Tibial nerve (tissue), 4 donors: ENCODE measurements at regions not wholly inside any gene's neighbourhood (a gene's known extent, or its start where the extent isn't known, plus 50 kb on each side); places are given as distances from the start of the nearest gene placed in this dataset.

Experiments
- EP300 ChIP-seq, 2 donors: sonication (generic); formaldehyde crosslinking; IDR thresholded peaks; one replicate each; pipeline ENCODE4 v1.6.1; 2017; ENCODE audit warnings: antibody characterized with exemption in 2 of 2, mild to moderate bottlenecking in 1 of 2
- TF ChIP-seq, protein P1 (sequence below), 5 experiments: fragments of 200-600 bp in 3 of 5; fragments of 450-650 bp in 2 of 5; sonication (generic) in 3 of 5; IDR thresholded peaks; one replicate each; pipeline ENCODE4 v1.5.1; 2016 to 2019; ENCODE audit warnings: antibody characterized with exemption in 5 of 5, mild to moderate bottlenecking in 3 of 5, moderate library complexity in 2 of 5

DNA sequence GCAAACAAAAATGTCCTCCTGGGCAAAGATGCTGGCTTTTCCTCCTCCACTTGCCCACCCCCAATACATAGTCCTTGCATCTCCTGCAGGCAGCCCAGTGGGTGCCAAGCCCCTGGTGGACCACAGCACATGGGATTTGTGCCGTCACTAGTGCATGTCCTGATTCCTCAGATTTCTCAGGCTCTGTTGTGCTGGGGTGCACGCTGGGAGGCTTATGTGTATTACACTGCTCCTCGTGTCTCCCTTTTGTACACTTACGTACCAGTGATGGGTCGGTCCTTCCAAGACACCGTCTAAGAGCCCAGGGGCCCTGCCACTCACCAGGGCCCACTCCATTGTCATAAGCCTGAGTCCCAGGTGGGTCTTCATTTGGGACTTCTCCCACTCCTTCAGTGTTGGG lies 70.1 kb downstream of the PLXNA1 start:
- TF ChIP-seq, protein P1, sequence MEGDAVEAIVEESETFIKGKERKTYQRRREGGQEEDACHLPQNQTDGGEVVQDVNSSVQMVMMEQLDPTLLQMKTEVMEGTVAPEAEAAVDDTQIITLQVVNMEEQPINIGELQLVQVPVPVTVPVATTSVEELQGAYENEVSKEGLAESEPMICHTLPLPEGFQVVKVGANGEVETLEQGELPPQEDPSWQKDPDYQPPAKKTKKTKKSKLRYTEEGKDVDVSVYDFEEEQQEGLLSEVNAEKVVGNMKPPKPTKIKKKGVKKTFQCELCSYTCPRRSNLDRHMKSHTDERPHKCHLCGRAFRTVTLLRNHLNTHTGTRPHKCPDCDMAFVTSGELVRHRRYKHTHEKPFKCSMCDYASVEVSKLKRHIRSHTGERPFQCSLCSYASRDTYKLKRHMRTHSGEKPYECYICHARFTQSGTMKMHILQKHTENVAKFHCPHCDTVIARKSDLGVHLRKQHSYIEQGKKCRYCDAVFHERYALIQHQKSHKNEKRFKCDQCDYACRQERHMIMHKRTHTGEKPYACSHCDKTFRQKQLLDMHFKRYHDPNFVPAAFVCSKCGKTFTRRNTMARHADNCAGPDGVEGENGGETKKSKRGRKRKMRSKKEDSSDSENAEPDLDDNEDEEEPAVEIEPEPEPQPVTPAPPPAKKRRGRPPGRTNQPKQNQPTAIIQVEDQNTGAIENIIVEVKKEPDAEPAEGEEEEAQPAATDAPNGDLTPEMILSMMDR (IDR thresholded peaks at IDR 0.05): no peak
- TF ChIP-seq EP300 (IDR thresholded peaks at IDR 0.05): no peak
